ENCODE measurements at regions not wholly inside any gene's neighbourhood (a gene's known extent, or its start where the extent isn't known, plus 50 kb on each side); places are given as distances from the start of the nearest gene placed in this dataset.
"Not testable (repeated sequence)": the region's sequence is repeated elsewhere in the genome, so short reads cannot be mapped to it uniquely, and the experiment has no call there.

DNA sequence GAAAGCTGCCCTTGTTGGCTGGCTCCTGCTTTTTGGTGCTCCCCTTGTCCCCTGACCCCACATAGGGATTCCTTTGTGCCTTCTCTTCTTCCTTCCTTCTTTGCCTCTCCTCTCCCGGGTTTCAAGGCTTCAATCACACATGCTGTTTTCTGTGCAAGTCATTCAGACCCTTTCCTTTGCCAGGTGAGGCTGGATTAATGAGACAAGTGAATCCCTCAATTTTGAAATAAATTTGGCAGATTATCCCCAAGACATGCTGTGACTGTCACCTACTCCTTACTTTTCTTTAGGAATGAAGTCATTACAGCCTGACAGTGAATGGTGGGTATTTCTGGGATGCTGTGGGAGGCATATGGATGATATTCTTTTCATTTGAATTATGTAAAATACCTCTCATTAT lies 259.0 kb upstream of the RGMA start:
- Mint-ChIP-seq H3K27me3 (peaks cover 4% of the 10 kb centered on the region), H3K9me3 (no peaks in the 10 kb centered on the region), H3K36me3 (no peaks in the 10 kb centered on the region), H3K27ac (no peak overlapping the region), H3K4me3 (no peak overlapping the region), H3K4me1 (no peaks in the 10 kb centered on the region)

DNA sequence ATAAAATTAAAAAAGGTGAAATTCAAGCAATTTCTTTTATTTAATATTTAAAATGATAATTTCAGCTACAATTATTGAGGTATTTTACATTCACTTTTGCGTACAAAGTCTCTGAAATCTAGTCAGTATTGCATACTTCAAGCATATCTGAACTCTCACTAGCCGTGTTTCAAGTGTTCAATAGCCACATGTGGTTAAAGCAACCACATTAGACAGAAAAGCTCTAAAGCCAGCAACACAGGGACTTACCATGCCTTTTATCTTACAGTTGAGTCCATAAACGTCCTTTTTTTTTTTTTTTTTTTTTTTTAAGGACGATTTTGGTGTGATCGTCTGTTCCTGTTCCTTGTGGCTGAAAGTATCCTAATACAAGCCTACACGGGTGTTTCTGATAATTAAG lies 257.0 kb upstream of the RGMA start:
- Mint-ChIP-seq H3K27ac (no peak overlapping the region), H3K27me3 (peaks cover 4% of the 10 kb centered on the region), H3K4me3 (no peak overlapping the region), H3K36me3 (no peaks in the 10 kb centered on the region), H3K9me3 (no peaks in the 10 kb centered on the region), H3K4me1 (no peaks in the 10 kb centered on the region)

DNA sequence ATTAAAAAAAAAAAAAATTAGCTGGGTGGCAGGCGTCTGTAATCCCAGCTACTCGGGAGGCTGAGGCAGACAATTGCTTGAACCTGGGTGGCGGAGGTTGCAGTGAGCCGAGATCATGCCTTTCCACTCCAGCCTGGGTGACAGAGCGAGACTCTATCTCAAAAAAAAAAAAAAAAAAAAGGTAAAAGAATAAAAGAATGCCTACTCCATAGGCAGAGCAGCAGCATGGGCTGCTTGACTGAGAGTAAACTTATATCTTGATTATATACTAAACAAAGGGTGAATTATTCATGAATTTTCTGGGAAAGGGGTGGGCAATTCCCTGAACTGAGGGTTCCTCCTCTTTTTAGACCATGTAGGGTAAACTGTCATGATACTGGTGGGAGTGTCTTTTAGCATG lies 254.4 kb upstream of the RGMA start:
- H3K4me1 Mint-ChIP-seq, H3K36me3 Mint-ChIP-seq, H3K9me3 Mint-ChIP-seq, H3K27ac Mint-ChIP-seq, H3K4me3 Mint-ChIP-seq, H3K27me3 Mint-ChIP-seq: not testable (repeated sequence)

DNA sequence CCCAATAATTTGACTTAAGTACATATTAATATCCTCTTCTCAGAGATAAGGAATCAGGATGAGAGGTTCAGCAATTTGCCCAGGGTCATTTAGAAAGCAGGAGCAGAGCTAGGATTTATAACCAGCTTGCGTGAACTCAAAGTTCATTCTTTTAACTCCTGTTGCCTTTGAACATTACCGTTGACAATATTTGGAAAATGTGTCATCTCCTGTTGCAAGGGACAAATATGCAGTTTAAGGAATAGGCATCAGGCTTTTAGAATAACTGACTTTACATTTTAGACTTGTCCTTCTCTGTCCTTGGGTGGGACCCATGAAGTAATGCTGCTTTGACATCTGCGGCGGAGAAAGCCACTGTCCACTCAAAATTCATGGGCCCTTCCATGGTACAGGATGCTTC lies 252.2 kb upstream of the RGMA start:
- Mint-ChIP-seq H3K27ac (no peak overlapping the region), H3K27me3 (peaks cover 3% of the 10 kb centered on the region), H3K36me3 (no peaks in the 10 kb centered on the region), H3K4me3 (no peak overlapping the region), H3K4me1 (no peaks in the 10 kb centered on the region), H3K9me3 (no peaks in the 10 kb centered on the region)

DNA sequence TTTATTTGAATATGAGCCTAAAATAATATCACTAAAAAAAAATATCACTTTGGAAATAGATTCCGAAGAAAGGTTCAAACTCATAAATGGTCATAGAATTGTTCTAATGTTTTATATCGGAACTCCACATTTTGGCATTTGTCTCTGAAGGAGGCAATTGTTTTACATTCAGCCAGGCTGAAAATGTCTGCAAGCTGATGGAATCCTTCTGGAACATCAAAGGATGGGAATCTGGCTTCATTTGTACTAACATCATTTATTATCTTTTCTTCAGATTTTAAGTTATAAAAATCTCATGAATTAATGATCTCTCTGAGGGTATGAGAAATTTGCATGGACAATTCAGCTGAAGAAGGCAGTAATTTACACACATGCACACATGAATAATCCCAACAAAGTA lies 251.4 kb upstream of the RGMA start:
- peaks cover 8% of the 10 kb centered on the region for H3K27me3 Mint-ChIP-seq
- H3K4me1 Mint-ChIP-seq: no peaks in the 10 kb centered on the region
- no peak overlapping the region for H3K4me3 Mint-ChIP-seq
- no peaks in the 10 kb centered on the region for H3K9me3 Mint-ChIP-seq
- no peak overlapping the region for H3K27ac Mint-ChIP-seq
- no peaks in the 10 kb centered on the region for H3K36me3 Mint-ChIP-seq

DNA sequence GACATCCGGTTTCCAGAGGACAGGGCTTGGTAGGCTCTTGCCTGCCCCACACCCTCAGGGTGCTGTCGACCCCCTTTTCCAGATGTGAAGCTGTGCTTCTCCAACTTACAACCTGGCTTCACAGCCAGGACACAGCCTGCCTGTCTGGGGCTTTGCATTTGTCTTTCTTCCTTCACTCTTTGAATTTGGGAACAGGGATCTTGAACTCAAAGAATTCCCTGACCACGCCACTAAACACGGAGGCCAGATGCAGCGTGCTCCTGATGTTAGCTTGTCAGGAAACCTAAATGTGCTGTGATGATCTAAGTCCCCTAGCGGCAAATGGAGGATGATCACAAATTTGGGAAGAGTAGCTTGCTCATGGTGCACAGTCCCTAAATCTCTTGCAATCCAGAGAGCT lies 244.8 kb upstream of the RGMA start:
- Mint-ChIP-seq H3K27me3 (peaks cover 19% of the 10 kb centered on the region), H3K27ac (no peak overlapping the region), H3K4me1 (no peaks in the 10 kb centered on the region), H3K4me3 (no peak overlapping the region), H3K9me3 (no peaks in the 10 kb centered on the region), H3K36me3 (no peaks in the 10 kb centered on the region)

DNA sequence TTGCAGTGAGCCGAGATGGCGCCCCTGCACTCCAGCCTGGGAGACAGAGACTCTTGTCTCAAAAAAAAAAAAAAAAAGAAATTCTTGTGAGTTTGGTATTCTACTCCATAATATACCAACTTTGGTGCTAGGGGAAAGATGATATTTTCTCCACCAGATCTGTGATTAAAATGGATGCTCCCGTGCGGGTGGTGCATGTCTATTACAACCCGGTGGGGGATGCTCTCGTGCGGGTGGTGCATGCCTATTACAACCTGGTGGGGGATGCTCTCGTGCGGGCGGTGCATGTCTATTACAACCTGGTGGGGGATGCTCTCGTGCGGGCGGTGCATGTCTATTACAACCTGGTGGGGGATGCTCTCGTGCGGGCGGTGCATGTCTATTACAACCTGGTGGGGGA lies 244.1 kb upstream of the RGMA start:
- not testable (repeated sequence) for H3K9me3 Mint-ChIP-seq, H3K36me3 Mint-ChIP-seq, H3K4me1 Mint-ChIP-seq, H3K4me3 Mint-ChIP-seq, H3K27ac Mint-ChIP-seq
- H3K27me3 Mint-ChIP-seq: peaks cover 19% of the 10 kb centered on the region

DNA sequence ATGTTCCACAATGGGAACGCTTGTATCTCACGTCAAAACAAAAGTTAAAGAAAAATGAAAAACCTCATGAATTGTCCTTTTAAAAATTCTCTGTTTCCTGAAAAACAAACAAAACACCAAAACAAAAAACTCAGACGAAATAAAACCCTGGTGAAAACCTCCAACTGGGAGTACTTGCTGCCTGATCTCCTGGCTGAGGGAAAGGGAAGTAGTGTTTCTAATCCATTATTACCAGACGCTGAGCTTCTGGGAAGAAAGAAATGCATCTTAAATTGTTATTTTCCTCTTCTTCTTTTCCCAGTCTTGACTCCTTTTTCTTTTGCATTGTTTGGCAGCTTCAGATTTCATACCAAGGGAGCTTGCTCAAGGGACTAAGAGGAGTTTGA lies 243.2 kb upstream of the RGMA start:
- Mint-ChIP-seq H3K27ac (no peak overlapping the region), H3K4me3 (no peak overlapping the region), H3K9me3 (no peaks in the 10 kb centered on the region), H3K4me1 (no peaks in the 10 kb centered on the region), H3K27me3 (peaks cover 19% of the 10 kb centered on the region), H3K36me3 (no peaks in the 10 kb centered on the region)

DNA sequence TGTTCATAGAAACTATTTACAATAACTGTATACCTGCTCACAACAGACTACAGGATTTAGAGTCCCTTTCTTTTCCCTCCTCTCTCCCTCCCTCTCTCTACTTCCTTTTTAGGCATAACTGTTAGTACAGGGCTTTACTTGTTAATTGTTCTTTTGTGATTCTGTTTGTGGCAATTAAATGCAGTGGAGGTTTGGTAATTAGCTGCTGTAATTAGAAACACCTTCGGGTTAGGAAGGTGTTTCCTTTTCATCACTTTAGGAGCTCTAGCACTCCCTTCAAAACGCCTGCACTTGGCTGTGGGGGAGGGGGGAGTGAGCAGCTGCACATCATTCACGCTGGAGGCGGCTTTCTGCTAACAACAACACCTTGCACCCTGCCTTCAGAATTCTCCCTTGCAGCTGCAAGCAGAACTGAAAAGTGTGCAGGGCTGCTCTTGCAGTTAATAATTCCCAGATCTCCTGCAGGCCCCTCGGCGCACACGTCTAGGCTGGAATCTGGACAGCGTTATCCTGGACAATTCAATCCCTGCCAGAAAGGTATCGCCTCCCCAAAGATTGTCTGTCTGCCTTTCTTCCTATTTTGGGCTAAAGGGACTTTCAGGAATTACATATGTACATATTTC lies 242.6 kb upstream of the RGMA start:
- no peak overlapping the region for H3K4me3 Mint-ChIP-seq
- H3K27ac Mint-ChIP-seq: no peak overlapping the region
- H3K9me3 Mint-ChIP-seq: no peaks in the 10 kb centered on the region
- H3K4me1 Mint-ChIP-seq: no peaks in the 10 kb centered on the region
- H3K36me3 Mint-ChIP-seq: no peaks in the 10 kb centered on the region
- peaks cover 19% of the 10 kb centered on the region for H3K27me3 Mint-ChIP-seq

DNA sequence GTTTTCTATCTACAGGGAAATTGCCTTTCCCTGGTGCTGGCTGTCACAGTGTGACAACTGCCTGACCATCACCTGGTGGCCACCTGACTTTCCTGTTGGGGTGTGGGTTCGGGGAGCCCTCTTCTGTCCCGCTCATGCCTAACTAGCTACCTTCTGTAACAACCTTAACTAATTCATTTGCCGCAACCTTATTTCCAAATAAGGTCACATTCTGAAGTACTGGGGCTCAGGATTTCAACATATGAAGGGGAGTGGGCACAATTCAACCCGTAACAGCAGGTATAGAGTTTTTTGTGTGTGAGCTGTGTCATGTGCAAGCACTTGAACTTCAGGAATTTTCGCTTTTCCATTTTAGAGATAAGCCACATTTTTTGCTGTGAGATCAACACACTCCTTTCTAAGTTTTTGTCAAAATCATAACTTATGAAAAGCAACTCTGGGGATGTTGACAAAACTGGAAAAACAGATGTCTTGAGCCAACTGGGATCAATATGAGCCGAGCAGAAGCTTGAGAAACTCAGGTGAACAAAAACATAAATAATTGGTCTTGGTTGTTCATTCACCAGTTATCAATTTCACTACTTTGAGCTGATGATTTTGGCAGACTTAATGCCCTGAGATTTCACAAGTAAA lies 242.0 kb upstream of the RGMA start:
- Mint-ChIP-seq H3K27ac (no peak overlapping the region), H3K4me1 (no peaks in the 10 kb centered on the region), H3K36me3 (no peaks in the 10 kb centered on the region), H3K9me3 (no peaks in the 10 kb centered on the region), H3K27me3 (peaks cover 19% of the 10 kb centered on the region), H3K4me3 (no peak overlapping the region)

DNA sequence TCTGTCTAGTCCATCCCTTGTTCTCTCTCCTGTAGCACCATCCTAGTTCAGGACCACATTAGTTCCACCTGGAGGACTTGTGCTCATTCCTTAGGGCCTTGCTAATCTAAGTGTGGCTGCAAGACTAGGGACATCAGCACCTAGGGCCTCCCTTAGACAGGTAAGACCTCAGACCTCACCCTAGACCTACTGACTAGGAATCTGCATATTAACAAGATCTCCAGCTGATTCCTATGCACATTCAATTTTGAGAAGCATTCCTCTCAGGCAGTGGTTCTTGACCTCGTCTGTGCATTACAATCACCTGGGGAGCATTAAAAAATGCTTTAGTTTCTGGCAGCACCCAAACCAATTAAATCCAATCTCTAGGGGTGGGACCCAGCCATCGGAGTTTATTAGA lies 238.4 kb upstream of the RGMA start:
- Mint-ChIP-seq H3K27me3 (peaks cover 6% of the 10 kb centered on the region), H3K4me3 (no peak overlapping the region)

DNA sequence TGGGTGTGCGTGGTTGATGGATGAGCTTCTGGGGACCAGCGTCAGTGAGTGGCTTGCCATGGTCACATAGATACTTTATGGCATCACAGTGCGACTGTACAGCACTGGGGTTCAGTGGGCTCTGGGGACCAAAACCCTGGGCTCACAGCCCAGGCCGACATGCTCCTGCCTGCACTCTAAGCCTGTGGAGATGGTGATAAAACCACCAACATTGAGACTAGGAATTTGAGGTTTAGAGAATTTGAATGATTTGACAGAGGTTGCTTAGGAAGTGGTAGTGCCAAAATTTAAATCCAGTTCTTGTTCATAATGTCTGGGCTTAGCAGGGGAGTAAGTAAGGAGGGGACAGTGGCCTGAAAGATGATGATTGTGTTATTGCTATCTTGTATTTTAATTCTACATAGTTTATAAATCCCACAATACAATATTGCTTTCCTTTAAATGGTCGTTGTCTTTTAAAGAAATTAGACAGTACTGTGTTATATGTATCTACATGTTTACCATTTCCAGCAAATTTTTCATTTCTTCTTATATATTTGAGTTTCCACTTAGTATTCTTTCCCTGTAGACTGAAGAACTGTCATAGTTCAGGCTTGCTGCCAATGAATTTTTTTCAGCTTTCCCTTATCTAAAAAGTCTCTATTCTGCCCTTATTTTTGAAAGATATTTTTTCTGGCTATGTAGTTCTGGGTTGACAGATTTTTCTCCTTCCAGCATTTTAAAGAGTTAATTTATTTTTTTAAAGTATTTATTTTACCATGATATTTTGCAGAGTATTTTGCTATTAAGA lies 235.4 kb upstream of the RGMA start:
- Mint-ChIP-seq H3K4me3 (no peak overlapping the region), H3K27ac (no peak overlapping the region), H3K9me3 (no peaks in the 10 kb centered on the region), H3K4me1 (no peaks in the 10 kb centered on the region), H3K27me3 (no peaks in the 10 kb centered on the region), H3K36me3 (no peaks in the 10 kb centered on the region)

More for the DNA sequence above, 238.4 kb upstream of the RGMA start:
- Mint-ChIP-seq H3K9me3 (no peaks in the 10 kb centered on the region), H3K27ac (no peak overlapping the region), H3K4me1 (no peaks in the 10 kb centered on the region), H3K36me3 (no peaks in the 10 kb centered on the region)

DNA sequence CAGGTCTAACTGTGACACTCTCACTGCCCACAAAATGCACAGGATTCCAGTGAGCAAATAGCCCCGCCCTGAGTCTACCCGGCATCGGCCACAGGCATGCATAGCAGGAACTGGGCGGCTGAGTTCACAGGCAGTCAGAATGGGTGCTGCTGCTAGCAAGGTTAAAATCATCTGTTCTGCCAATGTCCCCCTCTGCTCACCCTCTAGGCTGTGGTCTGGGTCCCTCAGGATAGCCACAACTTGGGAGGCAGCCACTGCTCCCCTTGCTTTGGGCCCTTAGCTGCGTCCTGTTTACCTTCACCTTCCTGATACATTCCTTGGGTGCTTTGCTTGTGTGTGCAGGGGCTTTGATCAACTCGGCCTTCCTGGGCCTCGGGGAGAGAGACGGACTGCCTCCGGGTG lies 232.9 kb upstream of the RGMA start:
- Mint-ChIP-seq H3K27ac (no peak overlapping the region), H3K27me3 (no peaks in the 10 kb centered on the region), H3K36me3 (no peaks in the 10 kb centered on the region), H3K9me3 (no peaks in the 10 kb centered on the region), H3K4me3 (no peak overlapping the region), H3K4me1 (no peaks in the 10 kb centered on the region)

DNA sequence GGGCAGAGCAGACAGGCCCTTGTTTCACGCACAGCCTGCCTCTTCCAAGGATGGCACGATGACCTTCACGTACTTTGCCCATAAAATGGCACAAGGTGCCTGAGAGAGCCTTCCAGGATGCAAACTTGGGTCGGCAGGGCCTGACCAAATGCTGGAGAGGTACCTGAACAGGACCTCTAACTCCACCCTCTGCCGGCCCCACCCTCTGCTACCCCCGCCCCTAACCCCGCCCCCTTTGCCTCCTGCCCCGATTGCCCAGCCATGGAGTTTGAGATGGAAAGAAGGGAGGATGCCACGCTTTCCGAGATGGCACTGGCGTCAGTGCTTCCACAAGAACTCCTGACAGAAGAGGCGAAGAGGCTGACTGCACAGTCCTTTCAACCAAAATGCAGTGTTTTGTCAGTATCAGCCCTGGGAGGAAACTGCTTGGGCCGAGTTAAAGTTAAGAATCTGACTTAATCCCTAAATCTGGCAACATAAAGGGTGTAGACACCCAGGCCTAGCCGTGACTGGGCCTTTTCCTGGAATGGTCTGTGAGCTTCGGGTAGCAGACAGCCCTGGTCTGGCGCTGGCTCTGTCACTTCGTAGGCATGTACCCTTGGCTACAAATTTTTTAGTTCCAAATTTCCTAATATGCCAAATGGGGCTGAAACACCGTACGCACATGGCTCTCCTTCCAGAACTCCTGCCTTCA lies 230.3 kb upstream of the RGMA start:
- Mint-ChIP-seq H3K36me3 (no peaks in the 10 kb centered on the region), H3K27me3 (peaks cover 1% of the 10 kb centered on the region), H3K4me1 (no peaks in the 10 kb centered on the region), H3K27ac (no peak overlapping the region), H3K9me3 (no peaks in the 10 kb centered on the region), H3K4me3 (no peak overlapping the region)

DNA sequence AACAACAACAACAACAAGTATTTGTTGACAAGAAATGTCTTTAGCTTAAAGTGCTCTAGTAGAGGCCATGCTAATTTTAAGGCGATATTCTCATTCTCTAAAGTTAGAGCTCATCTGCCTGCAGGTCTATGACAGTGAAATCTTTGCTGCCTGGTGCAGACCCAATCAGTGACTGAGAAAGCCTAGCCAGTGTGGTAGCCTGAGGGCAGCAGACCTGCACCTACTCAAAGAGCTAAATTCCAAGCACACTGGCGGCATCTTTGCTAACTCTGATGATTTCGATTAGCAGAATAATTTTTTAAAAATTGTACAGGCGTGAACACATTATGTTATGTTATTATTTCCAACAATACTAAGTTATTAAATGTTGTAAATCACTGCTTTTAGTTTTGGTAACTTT lies 228.8 kb upstream of the RGMA start:
- Mint-ChIP-seq H3K27ac (no peak overlapping the region), H3K9me3 (no peaks in the 10 kb centered on the region), H3K4me1 (no peaks in the 10 kb centered on the region), H3K27me3 (peaks cover 1% of the 10 kb centered on the region), H3K4me3 (no peak overlapping the region), H3K36me3 (no peaks in the 10 kb centered on the region)

DNA sequence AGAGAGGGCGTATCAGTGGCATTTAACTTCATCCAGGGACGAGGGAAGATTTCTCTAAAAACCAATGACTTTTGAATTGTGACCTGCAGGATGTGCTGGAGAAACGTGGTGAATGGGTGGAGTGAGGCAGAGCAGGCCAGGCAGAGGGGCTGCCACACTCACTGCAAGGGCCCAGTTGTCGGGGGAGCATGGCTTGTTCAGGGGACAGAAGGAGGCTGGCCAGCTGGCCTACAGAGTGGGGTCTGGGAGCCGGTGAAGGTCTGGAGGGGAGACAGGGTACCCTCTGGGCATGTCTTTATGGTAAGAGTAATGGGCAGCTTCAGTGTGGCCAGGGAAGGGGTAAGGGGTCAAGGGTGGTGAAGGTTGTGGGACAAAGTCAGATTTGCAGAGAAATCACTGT lies 225.2 kb upstream of the RGMA start:
- H3K36me3 Mint-ChIP-seq: no peaks in the 10 kb centered on the region
- peaks cover 1% of the 10 kb centered on the region for H3K27me3 Mint-ChIP-seq
- no peaks in the 10 kb centered on the region for H3K4me1 Mint-ChIP-seq
- no peaks in the 10 kb centered on the region for H3K9me3 Mint-ChIP-seq
- no peak overlapping the region for H3K27ac Mint-ChIP-seq
- no peak overlapping the region for H3K4me3 Mint-ChIP-seq
